HL-60 (cell line): ENCODE measurements at regions not wholly inside any gene's neighbourhood (a gene's known extent, or its start where the extent isn't known, plus 50 kb on each side); places are given as distances from the start of the nearest gene placed in this dataset.

Experiments
- DNase-seq, 2 experiments: peaks; one replicate each; pipeline ENCODE4 v3.0.0-alpha.2; 2010 to 2020; ENCODE audit warnings: low read depth in 1 of 2, low spot score in 1 of 2
- H3K27ac ChIP-seq: fragments of 250-450 bp; sonication (Bioruptor Pico); replicated peaks from 2 replicates; pipeline ENCODE4 v1.5.1; 2020; ENCODE audit warnings: mild to moderate bottlenecking, moderate library complexity
- H3K27me3 ChIP-seq: fragments of 250-450 bp; sonication (Bioruptor Pico); 2 replicates; pipeline ENCODE4 v1.5.1; 2021; ENCODE audit warnings: mild to moderate bottlenecking, moderate library complexity; ENCODE audit not compliant: insufficient read depth, poor library complexity, severe bottlenecking
- H3K4me3 ChIP-seq: replicated peaks from 2 replicates; pipeline ENCODE4 v1.5.1; 2011; ENCODE audit warnings: mild to moderate bottlenecking, control low read depth, low read length; ENCODE audit not compliant: insufficient read depth
- GABPA ChIP-seq: IDR thresholded peaks from 2 replicates; pipeline ENCODE4 v1.6.1; 2012; ENCODE audit warnings: low read depth
- POLR2AphosphoS5 ChIP-seq: IDR thresholded peaks from 2 replicates; pipeline ENCODE4 v1.6.1; 2012; ENCODE audit warnings: low read depth
- REST ChIP-seq: IDR thresholded peaks from 2 replicates; pipeline ENCODE4 v1.6.1; 2012; ENCODE audit warnings: low read depth; ENCODE audit not compliant: insufficient replicate concordance
- SPI1 ChIP-seq: IDR thresholded peaks from 2 replicates; pipeline ENCODE4 v1.6.1; 2012; ENCODE audit warnings: low read depth, mild to moderate bottlenecking, borderline replicate concordance
- TF ChIP-seq, protein P1 (sequence below): IDR thresholded peaks from one replicate; pipeline ENCODE4 v1.5.1; 2011; ENCODE audit warnings: low read length, control low read depth, inconsistent platforms; ENCODE audit not compliant: insufficient read depth

- no peaks in the 10 kb centered on the region for H3K27me3 ChIP-seq
- no peak for DNase-seq
- TF ChIP-seq SPI1 (no peak), POLR2AphosphoS5 (no peak), REST (no peak), GABPA (no peak)
- TF ChIP-seq, protein P1, sequence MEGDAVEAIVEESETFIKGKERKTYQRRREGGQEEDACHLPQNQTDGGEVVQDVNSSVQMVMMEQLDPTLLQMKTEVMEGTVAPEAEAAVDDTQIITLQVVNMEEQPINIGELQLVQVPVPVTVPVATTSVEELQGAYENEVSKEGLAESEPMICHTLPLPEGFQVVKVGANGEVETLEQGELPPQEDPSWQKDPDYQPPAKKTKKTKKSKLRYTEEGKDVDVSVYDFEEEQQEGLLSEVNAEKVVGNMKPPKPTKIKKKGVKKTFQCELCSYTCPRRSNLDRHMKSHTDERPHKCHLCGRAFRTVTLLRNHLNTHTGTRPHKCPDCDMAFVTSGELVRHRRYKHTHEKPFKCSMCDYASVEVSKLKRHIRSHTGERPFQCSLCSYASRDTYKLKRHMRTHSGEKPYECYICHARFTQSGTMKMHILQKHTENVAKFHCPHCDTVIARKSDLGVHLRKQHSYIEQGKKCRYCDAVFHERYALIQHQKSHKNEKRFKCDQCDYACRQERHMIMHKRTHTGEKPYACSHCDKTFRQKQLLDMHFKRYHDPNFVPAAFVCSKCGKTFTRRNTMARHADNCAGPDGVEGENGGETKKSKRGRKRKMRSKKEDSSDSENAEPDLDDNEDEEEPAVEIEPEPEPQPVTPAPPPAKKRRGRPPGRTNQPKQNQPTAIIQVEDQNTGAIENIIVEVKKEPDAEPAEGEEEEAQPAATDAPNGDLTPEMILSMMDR: no peak
- no peak overlapping the region for H3K27ac ChIP-seq
- no peak overlapping the region for H3K4me3 ChIP-seq
Observed at GRCh38 chr9:103900466-103900865, 193.6 kb upstream of the SMC2 start.

- no peak for DNase-seq
- Histone ChIP-seq H3K4me3 (no peak overlapping the region), H3K27me3 (no peaks in the 10 kb centered on the region), H3K27ac (no peak overlapping the region)
- TF ChIP-seq GABPA (no peak), POLR2AphosphoS5 (no peak), REST (no peak), SPI1 (no peak)
- TF ChIP-seq, protein P1: no peak
Observed at GRCh38 chr9:103902263-103902662, 191.8 kb upstream of the SMC2 start.

DNA sequence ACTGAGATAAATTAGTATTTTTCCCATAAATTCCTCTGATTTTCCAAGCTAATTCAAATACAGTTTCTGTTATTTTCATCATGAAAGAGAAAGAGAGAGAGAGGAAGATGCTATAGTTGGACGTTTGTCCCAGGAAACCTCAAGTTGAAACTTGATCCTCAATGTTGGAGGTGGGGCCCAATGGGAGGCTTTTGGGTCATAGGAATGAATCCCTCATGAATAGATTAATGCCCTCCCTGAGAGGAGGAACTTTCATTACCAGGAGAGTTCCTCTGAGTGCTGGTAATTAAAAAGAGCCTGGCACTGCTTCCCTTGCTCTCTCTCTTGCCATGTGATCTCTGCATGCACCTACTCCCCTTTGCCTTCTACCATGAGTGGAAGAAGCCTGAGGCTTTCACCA is 189.9 kb upstream of the SMC2 start:
- H3K27ac ChIP-seq: no peak overlapping the region
- TF ChIP-seq, protein P1: no peak
- TF ChIP-seq SPI1 (no peak), REST (no peak), GABPA (no peak), POLR2AphosphoS5 (no peak)
- H3K27me3 ChIP-seq: no peaks in the 10 kb centered on the region
- no peak overlapping the region for H3K4me3 ChIP-seq
- DNase-seq: no peak
